NT2/D1 (cell line): ENCODE measurements at regions not wholly inside any gene's neighbourhood (a gene's known extent, or its start where the extent isn't known, plus 50 kb on each side); places are given as distances from the start of the nearest gene placed in this dataset.

ENCODE experiments used
- SUZ12 ChIP-seq: IDR thresholded peaks from 2 replicates; pipeline ENCODE4 v1.6.1; 2011; ENCODE audit not compliant: insufficient read length, insufficient read depth; ENCODE audit errors: extremely low read depth
- YY1 ChIP-seq: IDR thresholded peaks from 2 replicates; pipeline ENCODE4 v1.6.1; 2011; ENCODE audit not compliant: insufficient read length, insufficient read depth
- ZNF274 ChIP-seq: IDR thresholded peaks from 2 replicates; pipeline ENCODE4 v1.6.1; 2011; ENCODE audit warnings: mild to moderate bottlenecking, low read depth, low read length

DNA sequence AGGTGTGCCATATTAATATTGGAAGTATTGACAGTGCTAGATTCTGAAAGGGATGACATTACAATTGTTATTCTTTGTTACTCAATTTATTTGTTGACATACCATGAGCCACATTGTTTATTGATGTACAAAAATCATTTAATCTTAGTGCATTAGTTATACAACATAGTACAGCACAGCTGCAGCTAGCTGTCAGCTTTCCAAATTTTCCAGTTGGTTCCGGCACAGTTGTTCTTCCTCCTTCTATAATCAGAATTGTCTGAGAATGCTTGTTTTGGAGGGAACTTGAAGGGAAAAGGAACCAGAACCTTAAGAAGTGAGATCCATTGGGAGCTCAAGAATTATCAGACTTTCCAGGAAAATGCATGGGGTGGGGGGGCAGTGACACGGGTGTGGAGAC lies 281.4 kb downstream of the ZIC3 start:
- TF ChIP-seq YY1 (no peak), ZNF274 (no peak), SUZ12 (no peak)
